DMS53 treated with DMSO at 0.1 percent for 48 hours (cell line): ENCODE measurements at regions not wholly inside any gene's neighbourhood (a gene's known extent, or its start where the extent isn't known, plus 50 kb on each side); places are given as distances from the start of the nearest gene placed in this dataset.
"Not testable (repeated sequence)": the region's sequence is repeated elsewhere in the genome, so short reads cannot be mapped to it uniquely, and the experiment has no call there.

Experiments used
- DNase-seq: peaks from one replicate; lab custom pipeline; 2025; ENCODE audit not compliant: unreplicated experiment; lab: John Stamatoyannopoulos, UW

- DNase-seq, result no peak
Observed at GRCh38 chr3:16707260-16707659, 102.0 kb upstream of the DAZL start.

- no peak for DNase-seq
Observed at GRCh38 chr3:16708285-16708684, 103.1 kb upstream of the DAZL start.

GRCh38 chr3:16711691-16712090 is 106.5 kb upstream of the DAZL start:
- DNase-seq, result not testable (repeated sequence)

- DNase-seq, result no peak
Observed at GRCh38 chr3:16715281-16715680, 110.1 kb upstream of the DAZL start.

- DNase-seq, result no peak
Observed at GRCh38 chr3:16719426-16719825, 114.2 kb upstream of the DAZL start.

- no peak for DNase-seq
Observed at GRCh38 chr3:16720367-16720940, 115.2 kb upstream of the DAZL start.

- DNase-seq, result peak; percentile 16
Observed at GRCh38 chr3:16721494-16721893, 116.3 kb upstream of the DAZL start.

- DNase-seq, result no peak
Observed at GRCh38 chr3:16723978-16724377, 118.8 kb upstream of the DAZL start.

- no peak for DNase-seq
Observed at GRCh38 chr3:16724487-16724886, 119.3 kb upstream of the DAZL start.

GRCh38 chr3:16725972-16726371 is 120.7 kb upstream of the DAZL start:
- DNase-seq, result no peak

- DNase-seq, result no peak
Observed at GRCh38 chr3:16728770-16729745, 123.8 kb upstream of the DAZL start.

GRCh38 chr3:16738451-16738850 is 133.2 kb upstream of the DAZL start:
- no peak for DNase-seq

GRCh38 chr3:16739541-16740105 is 134.4 kb upstream of the DAZL start:
- DNase-seq, result no peak

- DNase-seq, result no peak
Observed at GRCh38 chr3:16740515-16740914, 135.3 kb upstream of the DAZL start.

GRCh38 chr3:16741103-16741758 is 136.0 kb upstream of the DAZL start:
- no peak for DNase-seq

- DNase-seq, result no peak
Observed at GRCh38 chr3:16741890-16742289, 136.7 kb upstream of the DAZL start.

GRCh38 chr3:16743276-16743675 is 138.1 kb upstream of the DAZL start:
- DNase-seq, result no peak

- no peak for DNase-seq
Observed at GRCh38 chr3:16759227-16759903, 125.4 kb upstream of the PLCL2 start.

- DNase-seq, result no peak
Observed at GRCh38 chr3:16761571-16761970, 123.2 kb upstream of the PLCL2 start.

GRCh38 chr3:16765661-16766060 is 119.1 kb upstream of the PLCL2 start:
- no peak for DNase-seq

- DNase-seq, result no peak
Observed at GRCh38 chr3:16767006-16767405, 117.7 kb upstream of the PLCL2 start.
